ENCODE measurements at regions not wholly inside any gene's neighbourhood (a gene's known extent, or its start where the extent isn't known, plus 50 kb on each side); places are given as distances from the start of the nearest gene placed in this dataset.
"Not testable (repeated sequence)": the region's sequence is repeated elsewhere in the genome, so short reads cannot be mapped to it uniquely, and the experiment has no call there.

DNA sequence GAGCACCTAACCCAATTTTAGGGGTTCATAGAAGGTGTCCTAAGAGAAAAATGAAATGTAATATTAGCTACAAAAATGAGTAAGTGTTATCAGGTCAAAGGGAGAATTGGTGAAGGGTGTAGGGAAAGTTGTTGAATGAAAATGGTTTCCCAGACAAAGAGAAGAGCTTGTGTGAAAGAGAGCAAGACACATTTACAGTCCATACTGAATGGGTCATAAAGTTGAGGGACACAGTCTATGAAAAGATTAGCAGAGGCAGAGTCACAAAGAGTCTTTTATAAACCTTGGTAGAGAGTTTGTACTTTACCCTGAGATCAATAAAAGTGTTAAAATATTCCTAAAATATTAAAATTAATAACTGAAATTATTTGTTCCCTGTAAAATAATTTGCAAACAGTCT lies 759.4 kb downstream of the DIAPH3 start:
- peaks cover 10% of the 10 kb centered on the region for H3K4me1 Mint-ChIP-seq (ENCODE audit: low read depth)
- no peak overlapping the region for H3K27ac Mint-ChIP-seq (ENCODE audit: unreplicated experiment)
- H3K36me3 Mint-ChIP-seq (ENCODE audit: low read depth) = peaks cover 5% of the 10 kb centered on the region
- H3K9me3 Mint-ChIP-seq (ENCODE audit: low read depth) = peaks cover 24% of the 10 kb centered on the region
- no peak overlapping the region for H3K4me3 Mint-ChIP-seq (ENCODE audit: unreplicated experiment)
- no peak for DNase-seq (ENCODE audit: low spot score)
- no peaks in the 10 kb centered on the region for H3K27me3 Mint-ChIP-seq (ENCODE audit: low read depth)
- no peak for TF ChIP-seq CTCF (IDR thresholded peaks at IDR 0.05)

DNA sequence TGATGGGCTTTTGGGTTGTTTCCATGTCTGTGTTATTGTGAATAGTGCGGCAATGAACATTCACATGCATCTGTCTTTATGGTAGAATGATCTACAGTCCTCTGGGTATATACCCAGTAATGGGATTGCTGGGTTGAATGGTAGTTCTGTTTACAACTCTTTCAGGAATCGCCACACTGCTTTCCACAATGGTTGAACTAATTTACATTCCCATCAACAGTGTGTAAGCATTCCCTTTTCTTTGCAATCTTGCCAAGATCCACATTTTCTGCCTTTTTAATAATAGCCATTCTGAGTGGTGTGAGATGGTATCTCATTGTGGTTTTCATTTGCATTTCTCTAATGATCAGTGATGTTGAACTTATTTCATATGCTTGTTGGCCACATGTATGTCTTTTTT lies 756.5 kb downstream of the DIAPH3 start:
- H3K9me3 Mint-ChIP-seq (ENCODE audit: low read depth) = peaks cover 24% of the 10 kb centered on the region
- H3K27ac Mint-ChIP-seq (ENCODE audit: unreplicated experiment); H3K27me3 Mint-ChIP-seq (ENCODE audit: low read depth); H3K4me3 Mint-ChIP-seq (ENCODE audit: unreplicated experiment); DNase-seq (ENCODE audit: low spot score); H3K36me3 Mint-ChIP-seq (ENCODE audit: low read depth); H3K4me1 Mint-ChIP-seq (ENCODE audit: low read depth): not testable (repeated sequence)

DNA sequence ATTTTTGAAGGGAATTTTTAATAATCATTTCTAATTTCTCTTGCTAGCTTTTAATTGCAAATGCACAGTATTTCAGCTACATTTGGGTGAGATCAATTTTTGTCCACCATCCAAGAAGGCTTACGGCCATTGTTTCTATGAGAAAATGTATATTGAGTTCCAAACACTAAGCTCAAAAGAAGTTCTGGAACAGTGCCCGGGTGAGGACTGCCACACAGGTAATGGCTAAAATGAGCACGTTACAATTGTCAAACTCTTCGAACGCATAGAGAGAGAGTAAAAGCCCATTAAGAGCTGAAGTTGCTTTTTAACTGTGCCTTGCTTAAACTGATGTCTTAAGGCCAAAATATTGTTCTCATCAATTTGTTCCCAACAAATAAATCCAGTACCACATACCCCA lies 755.0 kb downstream of the DIAPH3 start:
- no peaks in the 10 kb centered on the region for H3K27me3 Mint-ChIP-seq (ENCODE audit: low read depth)
- peaks cover 5% of the 10 kb centered on the region for H3K36me3 Mint-ChIP-seq (ENCODE audit: low read depth)
- no peak overlapping the region for H3K4me3 Mint-ChIP-seq (ENCODE audit: unreplicated experiment)
- peaks cover 8% of the 10 kb centered on the region for H3K4me1 Mint-ChIP-seq (ENCODE audit: low read depth)
- TF ChIP-seq CTCF (IDR thresholded peaks at IDR 0.05) = no peak
- DNase-seq (ENCODE audit: low spot score) = no peak
- H3K27ac Mint-ChIP-seq (ENCODE audit: unreplicated experiment) = no peak overlapping the region
- H3K9me3 Mint-ChIP-seq (ENCODE audit: low read depth) = peaks cover 16% of the 10 kb centered on the region

DNA sequence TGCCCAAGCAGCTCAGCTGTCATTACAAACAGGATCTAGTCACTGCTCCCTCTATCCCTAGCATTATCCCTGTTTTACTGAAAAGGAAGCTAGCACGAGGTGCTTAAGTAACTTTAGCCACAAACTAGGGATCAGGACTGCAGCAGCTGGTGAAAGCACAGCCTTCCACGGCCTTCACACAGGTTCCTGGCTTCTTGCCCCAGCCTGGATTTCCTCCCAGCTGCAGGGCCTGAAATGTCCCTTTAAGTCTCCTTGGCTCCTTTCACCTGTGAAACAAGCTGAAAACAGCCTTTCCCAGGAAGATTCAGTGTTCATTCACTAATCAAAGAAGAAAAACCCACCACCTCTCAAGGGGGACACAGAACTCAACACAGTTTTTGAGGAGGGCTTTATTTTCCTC lies 754.5 kb downstream of the DIAPH3 start:
- no peak overlapping the region for H3K4me3 Mint-ChIP-seq (ENCODE audit: unreplicated experiment)
- peaks cover 8% of the 10 kb centered on the region for H3K4me1 Mint-ChIP-seq (ENCODE audit: low read depth)
- TF ChIP-seq CTCF (IDR thresholded peaks at IDR 0.05) = no peak
- H3K27ac Mint-ChIP-seq (ENCODE audit: unreplicated experiment) = no peak overlapping the region
- no peaks in the 10 kb centered on the region for H3K27me3 Mint-ChIP-seq (ENCODE audit: low read depth)
- peaks cover 16% of the 10 kb centered on the region for H3K9me3 Mint-ChIP-seq (ENCODE audit: low read depth)
- no peak for DNase-seq (ENCODE audit: low spot score)
- H3K36me3 Mint-ChIP-seq (ENCODE audit: low read depth) = peaks cover 5% of the 10 kb centered on the region

- DNase-seq (ENCODE audit: low spot score) = no peak
- Mint-ChIP-seq H3K27me3 (ENCODE audit: low read depth) (no peaks in the 10 kb centered on the region), H3K4me3 (ENCODE audit: unreplicated experiment) (no peak overlapping the region), H3K36me3 (ENCODE audit: low read depth) (peaks cover 5% of the 10 kb centered on the region), H3K27ac (ENCODE audit: unreplicated experiment) (no peak overlapping the region), H3K4me1 (ENCODE audit: low read depth) (peaks cover 8% of the 10 kb centered on the region), H3K9me3 (ENCODE audit: low read depth) (peaks cover 16% of the 10 kb centered on the region)
- TF ChIP-seq CTCF (IDR thresholded peaks at IDR 0.05) = no peak
Measured at GRCh38 chr13:59409634-59410200, 754.0 kb downstream of the DIAPH3 start.

DNA sequence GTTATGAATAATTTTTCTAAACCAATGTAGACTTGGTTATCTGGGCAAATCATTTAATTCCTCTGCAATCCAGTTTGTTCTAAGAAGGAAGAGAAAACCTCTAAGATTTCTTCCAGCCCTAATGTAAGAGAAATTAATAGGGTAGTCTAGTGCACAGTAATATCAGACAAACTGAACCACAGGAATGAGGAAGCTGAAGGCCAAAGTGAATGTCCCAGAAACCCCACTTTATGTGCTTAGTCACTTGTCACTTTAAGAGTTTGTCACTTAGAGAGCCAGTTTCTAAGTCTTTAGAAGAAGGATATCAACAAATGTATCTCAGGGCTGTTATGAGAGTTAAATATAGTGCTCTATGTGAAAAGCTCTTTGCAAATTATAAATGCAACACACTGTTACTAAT lies 750.6 kb downstream of the DIAPH3 start:
- Mint-ChIP-seq H3K4me3 (ENCODE audit: unreplicated experiment) (no peak overlapping the region), H3K27ac (ENCODE audit: unreplicated experiment) (no peak overlapping the region), H3K9me3 (ENCODE audit: low read depth) (no peaks in the 10 kb centered on the region), H3K27me3 (ENCODE audit: low read depth) (no peaks in the 10 kb centered on the region), H3K4me1 (ENCODE audit: low read depth) (peaks cover 22% of the 10 kb centered on the region), H3K36me3 (ENCODE audit: low read depth) (no peaks in the 10 kb centered on the region)
- no peak for DNase-seq (ENCODE audit: low spot score)
- TF ChIP-seq CTCF (IDR thresholded peaks at IDR 0.05) = no peak
